Activated T-cell treated with anti-CD3 and anti-CD28 coated beads for 4 hours (primary cell): ENCODE measurements at regions not wholly inside any gene's neighbourhood (a gene's known extent, or its start where the extent isn't known, plus 50 kb on each side); places are given as distances from the start of the nearest gene placed in this dataset.

ENCODE experiments used
- DNase-seq: peaks from one replicate; pipeline ENCODE4 v3.0.0-alpha.2; 2020

DNA sequence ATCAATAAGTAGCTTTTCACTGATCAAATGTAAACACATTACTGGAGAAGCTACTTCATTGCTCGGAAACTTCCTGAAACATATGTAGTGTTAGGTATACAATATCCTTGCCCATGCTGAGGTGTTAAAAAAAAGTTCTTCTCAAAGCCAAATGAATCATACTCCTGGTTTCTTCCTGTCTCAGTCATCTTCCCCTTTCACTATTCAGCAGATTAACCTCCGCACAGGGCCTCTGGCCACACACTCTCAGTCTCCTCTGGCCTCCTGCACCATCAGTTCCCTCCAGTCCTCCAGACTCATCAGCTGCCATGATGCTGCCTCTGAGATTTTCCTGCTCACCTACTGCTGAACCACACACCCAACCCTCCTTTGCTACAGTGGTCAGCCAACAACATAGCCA is 70.5 kb upstream of the BOC start:
- DNase-seq: no peak

DNA sequence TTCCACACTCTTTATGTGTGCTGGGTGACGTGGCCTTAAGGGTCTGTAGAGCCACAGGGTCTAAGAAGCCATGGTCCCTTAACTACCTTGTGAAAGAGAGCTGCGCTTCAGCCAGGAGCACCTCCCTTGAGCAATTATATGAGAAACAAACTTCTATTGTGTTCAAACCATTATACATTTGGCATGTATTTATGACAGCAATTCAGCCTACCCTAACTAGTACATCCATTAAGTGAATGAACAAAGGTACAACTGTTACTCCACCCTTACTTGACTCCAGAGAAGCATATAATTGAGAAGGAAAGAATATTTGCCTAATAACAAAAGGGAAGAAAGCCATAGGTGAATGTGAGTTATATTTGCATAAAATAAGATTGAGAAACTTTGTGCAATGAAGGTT is 69.8 kb upstream of the BOC start:
- no peak for DNase-seq

DNA sequence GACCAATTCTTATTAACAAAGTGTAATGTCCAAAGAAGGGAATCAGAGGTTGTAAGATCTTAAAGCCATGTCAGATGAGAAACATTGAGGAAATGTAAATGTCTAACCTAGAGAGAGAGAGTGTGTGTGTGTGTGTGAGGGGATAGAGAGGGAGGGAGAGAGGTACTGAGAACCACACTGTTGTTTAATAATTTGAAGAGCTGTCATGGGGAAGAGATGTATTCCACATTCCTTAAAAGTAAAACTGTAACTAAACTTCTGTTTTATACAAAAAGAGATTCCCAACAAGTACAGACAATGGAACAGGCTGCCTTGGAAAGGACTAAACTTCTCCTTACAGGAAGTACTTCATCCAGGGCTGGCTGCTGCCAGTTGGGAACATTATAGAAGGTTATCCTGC is 68.9 kb upstream of the BOC start:
- no peak for DNase-seq

DNA sequence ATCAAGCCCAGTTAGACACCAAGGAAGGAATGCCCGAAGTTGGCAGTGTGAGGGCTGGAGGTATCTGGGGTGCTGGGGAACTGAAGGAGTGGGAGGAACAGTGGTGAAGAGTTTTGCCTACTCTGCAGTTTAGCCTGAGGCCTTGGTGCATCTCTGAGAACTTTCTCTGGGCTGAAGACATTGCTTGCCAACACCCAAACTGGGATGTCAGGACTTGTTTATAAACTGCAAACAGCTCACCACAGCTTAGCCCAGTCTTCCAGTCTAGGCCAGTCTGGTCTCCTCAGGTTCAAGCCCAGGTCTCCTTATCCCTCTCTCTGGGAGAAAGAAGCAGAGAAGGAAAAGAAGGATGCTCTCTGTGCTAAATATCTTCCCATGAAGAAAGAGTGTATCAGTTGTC is 68.0 kb upstream of the BOC start:
- DNase-seq: no peak

DNA sequence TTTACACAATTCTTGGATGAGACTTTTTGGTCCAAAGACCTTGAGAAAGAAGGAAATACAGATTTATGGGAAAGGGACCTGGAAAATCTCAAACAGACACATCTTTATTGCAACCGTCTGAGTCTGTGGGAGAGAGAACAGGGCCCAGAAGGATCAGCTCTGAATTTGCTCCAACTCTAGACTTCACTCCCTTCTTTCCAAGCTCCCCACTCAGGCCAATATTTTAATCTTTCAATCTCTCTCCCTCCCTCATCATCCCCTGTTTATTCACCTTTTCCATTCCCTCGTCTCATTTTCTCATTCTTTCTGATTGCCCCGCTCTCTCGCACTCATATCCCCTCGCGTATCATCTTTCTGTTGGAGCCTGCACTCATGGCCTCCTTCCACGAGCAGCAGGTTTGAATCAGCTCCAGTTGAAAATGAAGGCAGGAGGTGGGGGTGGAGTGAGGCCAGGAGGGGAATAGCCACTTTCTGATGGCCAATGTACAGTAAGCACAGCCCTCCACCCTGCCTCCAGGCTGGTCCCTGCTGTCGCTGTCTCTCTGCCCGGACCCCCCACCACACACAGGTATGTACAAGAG is 63.6 kb upstream of the BOC start:
- no peak for DNase-seq

DNA sequence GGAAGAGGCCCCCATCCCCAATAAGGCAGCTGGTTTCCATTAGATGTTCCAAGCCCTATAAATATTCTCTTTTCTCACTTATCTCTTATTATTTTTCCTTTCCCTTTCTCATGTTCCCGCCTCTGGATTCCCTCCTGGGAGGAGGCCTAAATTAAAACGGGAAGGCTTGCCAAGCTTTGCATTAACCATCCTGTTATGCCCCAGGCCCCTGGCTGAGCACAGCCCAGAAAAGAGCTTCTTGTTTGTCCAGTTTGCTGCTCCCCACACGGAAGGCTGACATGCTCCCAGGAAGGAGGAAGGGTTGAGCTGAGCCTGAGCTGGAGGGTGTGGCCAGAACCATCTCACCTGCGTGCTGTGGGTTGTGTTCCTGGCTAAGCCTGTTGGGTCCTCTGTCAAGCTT is 63.1 kb upstream of the BOC start:
- no peak for DNase-seq

DNA sequence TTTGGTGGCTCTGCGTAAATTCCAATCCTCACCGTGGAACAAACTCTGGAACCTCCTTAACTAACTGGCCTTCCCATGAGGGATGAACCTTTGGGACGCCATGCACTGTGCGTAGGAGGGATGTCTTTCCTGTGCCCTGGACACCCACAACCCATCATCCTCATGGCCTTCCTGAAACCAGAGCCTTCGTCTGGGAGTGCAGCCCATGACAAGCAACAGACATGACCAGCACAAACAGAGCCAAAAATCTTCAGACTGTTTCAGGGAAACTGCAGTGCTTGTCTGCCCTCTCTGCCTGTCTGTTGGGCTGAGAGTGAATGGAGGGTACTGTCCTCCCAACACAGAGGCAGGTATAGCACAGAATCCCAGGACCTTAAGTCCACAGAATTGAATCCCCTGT is 61.1 kb upstream of the BOC start:
- no peak for DNase-seq

DNA sequence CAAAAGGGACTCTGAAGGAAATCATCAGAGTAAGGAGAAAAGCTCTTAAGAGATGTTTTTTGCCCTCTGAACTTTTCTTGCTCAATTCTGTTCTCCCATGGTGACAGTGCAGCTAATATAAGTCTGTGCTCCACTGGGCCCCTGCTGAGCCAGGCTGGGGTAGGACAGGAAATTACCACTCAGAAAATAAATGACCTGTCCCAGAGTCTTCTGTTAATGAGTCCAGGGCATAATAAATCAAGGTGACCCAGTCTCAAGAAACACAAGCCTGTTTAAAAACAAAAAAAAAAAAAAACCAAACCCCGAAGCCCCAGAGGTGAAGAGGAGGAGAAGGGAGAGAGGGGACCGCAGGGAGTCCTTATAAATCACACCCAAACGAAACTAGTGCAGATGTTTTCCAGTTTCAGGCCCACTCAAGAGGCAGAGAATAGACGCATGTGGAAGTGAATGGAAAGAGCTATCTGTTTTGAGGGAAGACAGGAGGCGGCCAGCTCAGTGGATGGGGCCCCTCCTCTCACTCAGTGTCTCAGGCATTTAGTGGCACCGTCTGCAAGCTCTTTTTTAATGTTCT is 59.8 kb upstream of the BOC start:
- no peak for DNase-seq

DNA sequence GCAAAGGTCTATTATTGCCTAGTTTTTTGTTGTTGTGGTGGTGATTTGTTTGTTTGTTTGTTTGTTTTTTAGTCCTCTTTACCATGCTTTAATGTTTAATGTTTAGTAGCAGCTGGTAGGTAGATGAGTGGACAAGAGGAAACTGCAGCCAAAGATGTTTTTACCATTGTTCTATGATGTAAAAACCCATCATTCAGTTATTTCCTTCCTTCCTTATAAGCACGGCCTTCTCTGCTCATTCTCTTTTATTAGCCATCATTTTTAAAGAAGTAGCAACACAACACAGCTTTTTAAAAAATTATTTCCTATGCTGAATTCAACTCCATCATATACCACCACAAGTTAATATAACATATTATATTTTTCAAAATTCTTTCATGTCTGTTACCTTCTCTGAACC is 58.5 kb upstream of the BOC start:
- DNase-seq: no peak

DNA sequence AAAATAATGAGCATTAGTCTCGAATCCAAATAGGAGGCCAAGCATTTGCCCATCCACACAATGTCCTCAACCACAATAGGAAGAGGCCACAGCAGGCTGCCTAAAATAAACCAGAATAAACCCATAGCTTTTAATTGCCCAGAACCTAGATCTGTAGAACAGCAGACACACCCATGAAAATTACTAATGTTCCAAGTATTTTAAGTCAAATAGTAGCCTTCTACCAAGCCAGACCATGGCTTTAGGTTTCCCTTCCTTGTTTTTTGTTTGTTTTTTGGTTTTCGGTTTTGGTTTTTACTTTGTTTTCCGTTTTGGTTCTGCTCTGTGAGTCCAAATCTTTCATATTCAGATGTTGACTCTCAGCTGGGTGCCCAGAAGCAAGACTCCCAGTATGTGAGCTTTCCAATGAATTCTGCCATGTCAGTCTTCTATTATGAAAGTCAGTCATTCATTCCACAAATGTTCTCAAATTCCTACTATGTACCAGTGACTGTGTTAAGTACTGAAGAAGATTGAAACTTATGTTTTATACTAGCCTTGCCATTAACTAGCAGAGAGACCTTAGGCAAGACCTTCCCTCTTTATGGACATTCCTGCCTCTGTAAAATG is 57.8 kb upstream of the BOC start:
- no peak for DNase-seq

DNA sequence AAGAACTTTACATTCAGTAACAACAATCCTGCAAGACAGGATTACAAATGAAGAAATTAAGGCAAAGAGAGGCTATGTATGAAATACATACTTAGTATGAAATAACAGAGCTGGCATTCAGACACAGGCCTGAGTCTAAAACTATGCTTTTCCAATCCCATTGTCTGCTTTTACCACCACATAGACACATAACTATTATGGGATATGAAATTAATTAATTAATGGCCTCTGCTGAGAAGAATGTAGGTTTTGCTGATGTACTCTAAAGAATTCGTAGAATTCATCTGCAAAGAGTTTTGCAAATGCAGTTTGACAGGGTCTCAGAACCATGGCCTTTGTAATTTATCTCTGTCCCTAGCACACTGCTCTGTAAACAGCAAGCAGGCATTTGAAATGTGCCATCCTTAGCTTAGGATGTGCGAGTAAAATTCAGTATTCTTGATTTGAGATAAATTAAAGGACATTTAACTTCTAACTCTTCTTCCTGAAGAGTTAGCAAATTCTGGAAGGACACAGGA is 54.5 kb upstream of the BOC start:
- DNase-seq: no peak

DNA sequence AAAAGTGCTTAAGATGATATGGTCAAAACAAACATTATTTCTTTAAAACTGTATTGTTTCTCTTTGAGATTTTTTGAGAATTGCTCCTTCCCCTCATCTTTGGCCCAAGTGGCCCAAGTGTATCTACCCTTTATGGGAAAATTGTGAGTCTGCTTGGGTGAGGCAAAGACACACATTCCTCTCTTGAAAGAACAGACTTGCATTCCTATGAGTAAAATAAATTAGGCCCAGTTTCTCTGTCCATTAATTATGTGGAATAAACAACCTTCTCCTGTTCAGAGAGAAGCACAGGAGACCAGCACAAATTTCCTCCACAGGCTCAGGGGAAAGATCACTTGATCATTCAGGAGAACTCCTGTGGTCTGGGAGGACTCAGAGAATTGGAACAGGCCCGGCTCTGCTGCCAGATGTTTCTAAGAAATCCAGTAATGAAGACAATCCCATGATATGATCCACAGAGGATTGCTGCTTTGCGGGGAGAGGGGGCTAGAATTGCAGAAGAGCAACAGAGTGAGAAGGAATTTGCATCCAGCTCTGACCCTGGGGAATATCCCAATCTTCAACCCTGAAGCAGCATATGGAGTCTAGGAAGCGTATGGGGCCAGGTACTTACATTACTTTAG is 53.8 kb upstream of the BOC start:
- no peak for DNase-seq

DNA sequence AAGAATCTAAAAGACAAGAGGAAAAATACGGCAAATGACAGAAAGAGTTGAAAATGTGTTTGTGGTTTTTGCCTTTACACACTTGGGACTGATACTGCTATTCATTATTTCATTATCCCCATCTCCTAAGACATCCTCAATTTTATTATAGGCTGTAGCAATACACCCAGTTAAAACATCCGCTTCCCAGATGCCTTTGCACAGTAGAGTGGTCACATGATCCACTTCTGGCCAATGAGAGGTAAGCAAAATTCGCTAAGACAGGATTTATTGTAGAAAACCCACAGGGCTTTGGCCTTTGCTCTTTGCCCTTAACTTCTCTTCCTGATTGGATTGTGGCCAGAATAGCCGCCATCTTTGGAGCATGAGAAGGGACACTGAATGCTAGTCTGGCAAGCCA is 53.2 kb upstream of the BOC start:
- no peak for DNase-seq
